Hepatocyte (in vitro differentiated cells): ENCODE measurements at regions not wholly inside any gene's neighbourhood (a gene's known extent, or its start where the extent isn't known, plus 50 kb on each side); places are given as distances from the start of the nearest gene placed in this dataset.

Source experiments
- CTCF ChIP-seq: fragments of 200-600 bp; sonication (generic); IDR thresholded peaks from 2 replicates; pipeline ENCODE4 v1.5.1; 2016; ENCODE audit warnings: antibody characterized with exemption, mild to moderate bottlenecking; ENCODE audit not compliant: poor library complexity
- EZH2 ChIP-seq: fragments of 200-600 bp; sonication (generic); IDR thresholded peaks from 2 replicates; pipeline ENCODE4 v1.6.1; 2016; ENCODE audit warnings: antibody characterized with exemption, mild to moderate bottlenecking, borderline replicate concordance
- EZH2phosphoT487 ChIP-seq: fragments of 200-600 bp; sonication (generic); IDR thresholded peaks from one replicate; pipeline ENCODE4 v1.6.1; 2018; ENCODE audit warnings: antibody characterized with exemption, mild to moderate bottlenecking, low read depth, moderate library complexity; ENCODE audit not compliant: unreplicated experiment, severe bottlenecking

DNA sequence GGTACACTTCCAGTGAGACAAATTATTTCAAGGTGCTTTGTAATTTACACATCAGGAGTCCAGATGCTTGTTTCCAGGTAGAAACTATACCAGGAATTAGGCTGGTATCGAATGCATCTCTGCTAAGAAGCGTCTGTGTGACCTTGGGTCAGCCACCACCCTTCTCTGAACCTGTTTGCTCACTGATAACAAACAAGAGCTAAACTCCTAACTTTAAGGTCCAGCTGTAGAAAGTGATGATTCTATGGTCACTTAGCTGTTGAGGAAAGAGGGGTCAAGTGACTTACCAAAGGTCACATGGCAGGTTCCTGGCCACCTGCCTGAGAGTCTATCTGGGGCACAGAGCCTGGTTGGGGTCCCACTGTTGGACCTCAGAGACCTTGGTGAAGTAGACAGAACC, 95.4 kb downstream of the HIF1AN start:
- TF ChIP-seq CTCF (no peak), EZH2 (no peak), EZH2phosphoT487 (no peak)
